Gastrocnemius medialis (tissue), 4 donors: ENCODE measurements at regions not wholly inside any gene's neighbourhood (a gene's known extent, or its start where the extent isn't known, plus 50 kb on each side); places are given as distances from the start of the nearest gene placed in this dataset.

Source experiments
- POLR2A ChIP-seq, 2 donors: fragments of 450-650 bp; IDR thresholded peaks; one replicate each; pipeline ENCODE4 v1.6.1; 2017; ENCODE audit warnings: antibody characterized with exemption in 2 of 2, mild to moderate bottlenecking in 2 of 2, moderate library complexity in 2 of 2
- TF ChIP-seq, protein P1 (sequence below), 5 experiments: fragments of 450-650 bp in 3 of 5; fragments of 200-600 bp in 2 of 5; sonication (generic) in 2 of 5; IDR thresholded peaks in 4 of 5; conservative IDR thresholded peaks in 1 of 5; 1 replicate in 4 of 5; 2 replicates in 1 of 5; pipeline ENCODE4 v1.5.1; 2016 to 2019; ENCODE audit warnings: antibody characterized with exemption in 5 of 5, mild to moderate bottlenecking in 3 of 5, moderate library complexity in 3 of 5

DNA sequence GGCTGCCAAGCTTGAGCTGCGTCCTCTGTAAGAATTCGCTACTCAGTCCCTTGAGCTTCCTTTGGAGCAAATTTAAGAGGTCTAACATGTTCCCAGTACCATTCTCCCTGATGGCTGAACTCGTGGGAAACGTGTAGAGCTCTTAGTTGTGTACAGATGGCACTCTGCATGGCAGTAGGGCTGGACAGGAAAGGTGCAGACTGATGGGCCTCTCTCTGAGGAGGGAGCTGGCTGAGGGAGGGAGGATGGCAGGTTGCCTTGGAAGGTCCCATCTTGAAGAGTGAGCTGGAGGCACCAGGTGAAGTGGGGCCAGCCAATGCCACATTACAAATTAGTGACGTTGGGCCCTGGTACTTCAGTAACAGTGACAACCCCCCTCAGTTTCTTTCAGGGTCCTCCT, 495.3 kb downstream of the CCDC171 start:
- TF ChIP-seq, protein P1, sequence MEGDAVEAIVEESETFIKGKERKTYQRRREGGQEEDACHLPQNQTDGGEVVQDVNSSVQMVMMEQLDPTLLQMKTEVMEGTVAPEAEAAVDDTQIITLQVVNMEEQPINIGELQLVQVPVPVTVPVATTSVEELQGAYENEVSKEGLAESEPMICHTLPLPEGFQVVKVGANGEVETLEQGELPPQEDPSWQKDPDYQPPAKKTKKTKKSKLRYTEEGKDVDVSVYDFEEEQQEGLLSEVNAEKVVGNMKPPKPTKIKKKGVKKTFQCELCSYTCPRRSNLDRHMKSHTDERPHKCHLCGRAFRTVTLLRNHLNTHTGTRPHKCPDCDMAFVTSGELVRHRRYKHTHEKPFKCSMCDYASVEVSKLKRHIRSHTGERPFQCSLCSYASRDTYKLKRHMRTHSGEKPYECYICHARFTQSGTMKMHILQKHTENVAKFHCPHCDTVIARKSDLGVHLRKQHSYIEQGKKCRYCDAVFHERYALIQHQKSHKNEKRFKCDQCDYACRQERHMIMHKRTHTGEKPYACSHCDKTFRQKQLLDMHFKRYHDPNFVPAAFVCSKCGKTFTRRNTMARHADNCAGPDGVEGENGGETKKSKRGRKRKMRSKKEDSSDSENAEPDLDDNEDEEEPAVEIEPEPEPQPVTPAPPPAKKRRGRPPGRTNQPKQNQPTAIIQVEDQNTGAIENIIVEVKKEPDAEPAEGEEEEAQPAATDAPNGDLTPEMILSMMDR (IDR thresholded peaks at IDR 0.05 in 4 of 5, conservative IDR thresholded peaks at IDR 0.05 in 1 of 5): no peak
- TF ChIP-seq POLR2A (IDR thresholded peaks at IDR 0.05): no peak
